Spleen (tissue), 11 donors: ENCODE measurements at regions not wholly inside any gene's neighbourhood (a gene's known extent, or its start where the extent isn't known, plus 50 kb on each side); places are given as distances from the start of the nearest gene placed in this dataset.

Source experiments
- DNase-seq: peaks from one replicate; pipeline ENCODE4 v3.0.0-alpha.2; 2020
- H3K27ac ChIP-seq, 8 donors: fragments of 200-600 bp; sonication (generic) in 7 of 8; 1 replicate in 4 of 8; 2 replicates in 4 of 8; pipeline versions ENCODE4 v1.5.0 to v1.8.0; 2016 to 2021; ENCODE audit warnings: inconsistent platforms in 4 of 8, mild to moderate bottlenecking in 4 of 8, moderate library complexity in 1 of 8
- H3K27me3 ChIP-seq, 7 donors: fragments of 200-600 bp; sonication (generic) in 6 of 7; replicated peaks in 1 of 7; 1 replicate in 4 of 7; 2 replicates in 3 of 7; pipeline versions ENCODE4 v1.5.0 to v1.8.0; 2016 to 2021; ENCODE audit warnings: inconsistent platforms in 3 of 7, mild to moderate bottlenecking in 1 of 7
- H3K36me3 ChIP-seq, 6 donors: fragments of 200-600 bp; sonication (generic) in 5 of 6; 1 replicate in 4 of 6; 2 replicates in 2 of 6; pipeline versions ENCODE4 v1.5.0 to v1.8.0; 2016 to 2021; ENCODE audit warnings: inconsistent platforms in 2 of 6
- H3K4me1 ChIP-seq, 6 donors: fragments of 200-600 bp; sonication (generic) in 5 of 6; 1 replicate in 3 of 6; 2 replicates in 3 of 6; pipeline versions ENCODE4 v1.5.0 to v1.8.0; 2016 to 2021; ENCODE audit warnings: inconsistent platforms in 3 of 6
- H3K4me3 ChIP-seq, 8 donors: fragments of 200-600 bp; sonication (generic) in 7 of 8; 1 replicate in 4 of 8; 2 replicates in 4 of 8; pipeline versions ENCODE4 v1.5.0 to v1.8.0; 2016 to 2021; ENCODE audit warnings: inconsistent platforms in 4 of 8, mild to moderate bottlenecking in 4 of 8, moderate library complexity in 2 of 8
- H3K9me3 ChIP-seq, 8 donors: fragments of 200-600 bp; sonication (generic) in 7 of 8; 1 replicate in 4 of 8; 2 replicates in 4 of 8; pipeline versions ENCODE4 v1.5.0 to v1.8.0; 2016 to 2021; ENCODE audit warnings: inconsistent platforms in 4 of 8
- POLR2A ChIP-seq, 3 donors: fragments of 450-650 bp; IDR thresholded peaks; one replicate each; pipeline ENCODE4 v1.5.1; 2017; ENCODE audit warnings: antibody characterized with exemption in 3 of 3, mild to moderate bottlenecking in 1 of 3
- POLR2AphosphoS5 ChIP-seq, 3 donors: sonication (generic); formaldehyde crosslinking; IDR thresholded peaks; one replicate each; pipeline ENCODE4 v1.5.1; 2017; ENCODE audit warnings: antibody characterized with exemption in 3 of 3
- WGBS, 5 donors: extraction: QIAGEN DNeasy Blood & Tissue Kit in 3 of 5; methylation state at CpG; one replicate each; pipeline versions ENCODE4 v1.1.5 to v1.1.7; 2013 to 2018; 5-methylcytosine and 5-hydroxymethylcytosine counted together
- intact Hi-C: fragments of 100-400 bp; cut with DNase I; formaldehyde crosslinking; loops from one replicate; pipeline ENCODE4 v1.15.0; 2023; ENCODE audit warnings: low total_unique reads
- TF ChIP-seq, protein P1 (sequence below), 11 experiments: fragments of 200-600 bp in 7 of 11; fragments of 450-650 bp in 4 of 11; sonication (generic) in 4 of 11; IDR thresholded peaks in 8 of 11; conservative IDR thresholded peaks in 3 of 11; 1 replicate in 7 of 11; 2 replicates in 4 of 11; pipeline versions ENCODE4 v1.4.0 to v1.8.0; 2016 to 2021; ENCODE audit warnings: antibody characterized with exemption in 11 of 11, inconsistent platforms in 4 of 11, mild to moderate bottlenecking in 1 of 11
- donor health status: healthy with polysubstance abuse.
- donor health status: DM: no; HTN: no; CAD: no; lungs with moderate emphysema.
- donor health status: DM: no; HTN: no; CAD: no.
- donor health status: Bipolar disorder and iron deficiency.
- donor health status: healthy.
- donor health status: DM: no; HTN: no; CAD: no.
- donor health status: DM: yes; HTN: yes; CAD: no.

DNA sequence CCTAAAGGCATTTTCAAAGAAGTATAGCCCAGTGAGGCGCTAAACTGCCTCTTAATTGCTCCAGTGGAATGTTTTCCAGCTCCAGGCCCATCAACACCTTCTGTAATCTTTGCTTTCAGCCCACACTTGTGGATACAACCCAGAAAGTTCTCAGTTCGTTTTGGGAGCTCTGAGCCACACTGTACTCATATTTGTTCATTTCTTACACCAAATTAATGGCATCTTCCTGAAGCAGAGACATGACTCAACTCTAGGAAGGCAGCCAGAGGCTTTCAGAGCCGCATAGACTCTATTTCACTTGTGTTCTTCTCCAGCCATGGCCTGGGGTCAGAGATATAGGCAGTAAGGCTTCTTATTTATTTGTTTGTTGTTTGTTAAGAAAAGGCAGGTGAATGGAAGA, 175.5 kb upstream of the NCAM1 start:
- Histone ChIP-seq H3K36me3 (no peaks in the 10 kb centered on the region), H3K4me1 (no peaks in the 10 kb centered on the region), H3K27ac (no peak overlapping the region), H3K4me3 (no peak overlapping the region), H3K9me3 (no peaks in the 10 kb centered on the region), H3K27me3 (peaks cover 0 to 22% (median 0%) of the 10 kb centered on the region in 7 donors)
- intact Hi-C loops, result no loop called here
- no peak for DNase-seq
- TF ChIP-seq POLR2A (IDR thresholded peaks at IDR 0.05) (no peak), POLR2AphosphoS5 (IDR thresholded peaks at IDR 0.05) (no peak)
- TF ChIP-seq, protein P1, sequence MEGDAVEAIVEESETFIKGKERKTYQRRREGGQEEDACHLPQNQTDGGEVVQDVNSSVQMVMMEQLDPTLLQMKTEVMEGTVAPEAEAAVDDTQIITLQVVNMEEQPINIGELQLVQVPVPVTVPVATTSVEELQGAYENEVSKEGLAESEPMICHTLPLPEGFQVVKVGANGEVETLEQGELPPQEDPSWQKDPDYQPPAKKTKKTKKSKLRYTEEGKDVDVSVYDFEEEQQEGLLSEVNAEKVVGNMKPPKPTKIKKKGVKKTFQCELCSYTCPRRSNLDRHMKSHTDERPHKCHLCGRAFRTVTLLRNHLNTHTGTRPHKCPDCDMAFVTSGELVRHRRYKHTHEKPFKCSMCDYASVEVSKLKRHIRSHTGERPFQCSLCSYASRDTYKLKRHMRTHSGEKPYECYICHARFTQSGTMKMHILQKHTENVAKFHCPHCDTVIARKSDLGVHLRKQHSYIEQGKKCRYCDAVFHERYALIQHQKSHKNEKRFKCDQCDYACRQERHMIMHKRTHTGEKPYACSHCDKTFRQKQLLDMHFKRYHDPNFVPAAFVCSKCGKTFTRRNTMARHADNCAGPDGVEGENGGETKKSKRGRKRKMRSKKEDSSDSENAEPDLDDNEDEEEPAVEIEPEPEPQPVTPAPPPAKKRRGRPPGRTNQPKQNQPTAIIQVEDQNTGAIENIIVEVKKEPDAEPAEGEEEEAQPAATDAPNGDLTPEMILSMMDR (IDR thresholded peaks at IDR 0.05 in 8 of 11, conservative IDR thresholded peaks at IDR 0.05 in 3 of 11), result no peak
- 60 to 80% (median 63%) methylated on average over 3 of the region's 3 CpGs for WGBS, 5 donors

DNA sequence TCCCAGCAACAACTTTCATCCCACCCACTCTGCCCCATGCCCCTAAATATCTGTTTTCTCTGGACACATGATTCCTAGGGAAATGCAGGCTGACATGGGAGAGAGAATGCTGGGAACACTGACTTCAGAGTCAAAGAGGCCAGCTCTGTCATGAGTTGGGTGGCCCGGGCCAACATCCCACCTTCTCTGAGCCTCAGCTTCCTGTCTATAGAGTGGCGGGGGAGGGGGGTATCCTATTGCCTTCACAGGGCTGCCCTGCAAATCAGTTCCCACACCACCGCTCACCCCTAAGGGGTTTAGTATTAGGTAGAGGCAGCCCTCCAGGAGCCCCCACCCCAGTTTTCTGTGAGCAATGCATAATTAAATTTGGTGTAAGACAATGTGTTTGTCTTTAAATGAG, 175.0 kb upstream of the NCAM1 start:
- WGBS, 5 donors, result 69 to 81% (median 78%) methylated on average over 3 of the region's 3 CpGs
- Histone ChIP-seq H3K9me3 (no peaks in the 10 kb centered on the region), H3K27me3 (peaks cover 0 to 22% (median 0%) of the 10 kb centered on the region in 7 donors), H3K36me3 (no peaks in the 10 kb centered on the region), H3K27ac (no peak overlapping the region), H3K4me1 (no peaks in the 10 kb centered on the region), H3K4me3 (no peak overlapping the region)
- intact Hi-C loops, result no loop called here
- TF ChIP-seq, protein P1 (IDR thresholded peaks at IDR 0.05 in 8 of 11, conservative IDR thresholded peaks at IDR 0.05 in 3 of 11), result no peak
- TF ChIP-seq POLR2AphosphoS5 (IDR thresholded peaks at IDR 0.05) (no peak), POLR2A (IDR thresholded peaks at IDR 0.05) (no peak)
- no peak for DNase-seq

DNA sequence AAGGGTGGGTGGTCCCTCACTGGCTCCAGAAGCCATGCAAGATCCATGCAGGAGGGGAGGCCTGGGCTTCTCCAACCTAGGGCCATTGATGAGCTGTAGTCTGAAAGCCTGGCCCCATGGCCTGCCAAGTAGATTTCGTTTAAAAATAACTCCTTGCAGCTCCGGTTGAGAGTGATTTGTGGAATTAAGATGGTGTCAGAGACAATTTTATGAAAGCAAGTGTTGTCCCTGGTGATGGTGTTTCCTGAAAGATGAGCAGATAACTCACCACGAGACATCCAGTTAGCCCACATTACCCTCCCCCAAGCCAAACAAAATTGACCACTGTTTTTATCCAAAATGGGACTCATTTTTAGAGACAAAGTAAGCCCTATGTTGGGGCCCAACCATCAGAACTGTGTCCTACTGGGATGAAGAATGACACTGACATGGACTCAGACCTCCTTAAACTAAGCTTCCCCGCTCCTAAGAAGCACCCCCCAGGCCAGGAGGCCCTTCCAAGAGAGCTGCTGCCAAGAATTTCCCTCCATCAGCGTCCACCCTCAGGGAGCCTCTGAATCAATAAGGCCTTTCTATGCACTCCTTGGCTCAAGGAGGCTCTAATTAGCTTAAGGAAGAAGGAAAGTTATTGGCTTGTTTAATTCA, 174.2 kb upstream of the NCAM1 start:
- Histone ChIP-seq H3K4me3 (no peak overlapping the region), H3K27ac (no peak overlapping the region), H3K4me1 (no peaks in the 10 kb centered on the region), H3K36me3 (no peaks in the 10 kb centered on the region), H3K9me3 (no peaks in the 10 kb centered on the region), H3K27me3 (peaks cover 0 to 22% (median 0%) of the 10 kb centered on the region in 7 donors)
- 53 to 73% (median 65%) methylated on average over 5 of the region's 5 CpGs for WGBS, 5 donors
- intact Hi-C loops, result no loop called here
- DNase-seq, result no peak
- TF ChIP-seq, protein P1 (IDR thresholded peaks at IDR 0.05 in 8 of 11, conservative IDR thresholded peaks at IDR 0.05 in 3 of 11), result no peak
- no peak for TF ChIP-seq POLR2AphosphoS5 (IDR thresholded peaks at IDR 0.05)
- TF ChIP-seq POLR2A (IDR thresholded peaks at IDR 0.05), result no peak

DNA sequence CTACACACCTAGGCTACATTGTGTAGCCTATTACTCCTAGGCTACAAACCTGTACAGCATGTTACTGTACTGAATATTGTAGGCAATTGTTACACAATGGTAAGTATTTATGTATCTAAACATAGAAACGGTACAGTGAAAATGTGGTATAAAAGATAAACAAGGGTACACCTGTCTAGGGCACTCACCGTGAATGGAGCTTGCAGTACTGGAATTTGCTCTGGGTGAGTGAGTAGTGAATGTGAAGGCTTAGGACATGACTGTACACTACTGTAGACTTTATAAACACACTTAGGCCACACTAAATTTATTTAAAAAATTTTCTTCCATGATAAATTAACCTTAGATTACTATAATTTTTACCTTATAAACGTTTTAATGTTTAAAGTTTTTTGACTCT, 171.7 kb upstream of the NCAM1 start:
- no peak for DNase-seq
- Histone ChIP-seq H3K27ac (no peak overlapping the region), H3K4me1 (no peaks in the 10 kb centered on the region), H3K27me3 (peaks cover 0 to 19% (median 0%) of the 10 kb centered on the region in 7 donors), H3K9me3 (no peaks in the 10 kb centered on the region), H3K4me3 (no peak overlapping the region), H3K36me3 (no peaks in the 10 kb centered on the region)
- TF ChIP-seq POLR2A (IDR thresholded peaks at IDR 0.05), result no peak
- TF ChIP-seq POLR2AphosphoS5 (IDR thresholded peaks at IDR 0.05), result no peak
- TF ChIP-seq, protein P1 (IDR thresholded peaks at IDR 0.05 in 8 of 11, conservative IDR thresholded peaks at IDR 0.05 in 3 of 11), result no peak
- WGBS, 5 donors, result 67 to 79% (median 69%) methylated on average over 3 of the region's 3 CpGs
- intact Hi-C loops, result no loop called here
